WERI-Rb-1 (cell line): ENCODE measurements at regions not wholly inside any gene's neighbourhood (a gene's known extent, or its start where the extent isn't known, plus 50 kb on each side); places are given as distances from the start of the nearest gene placed in this dataset.

ENCODE experiments used
- DNase-seq: peaks from one replicate; pipeline ENCODE4 v3.0.0-alpha.2; 2020
- H3K27ac ChIP-seq: fragments of 250-450 bp; sonication (Bioruptor Pico); 2 replicates; pipeline ENCODE4 v1.5.1; 2020; ENCODE audit warnings: mild to moderate bottlenecking, moderate library complexity
- H3K27me3 ChIP-seq: fragments of 250-450 bp; sonication (Bioruptor Pico); 2 replicates; pipeline ENCODE4 v1.5.1; 2021; ENCODE audit warnings: mild to moderate bottlenecking, low read depth, moderate library complexity; ENCODE audit not compliant: insufficient read depth, severe bottlenecking
- H3K36me3 ChIP-seq: fragments of 250-450 bp; sonication (Bioruptor Pico); 2 replicates; pipeline ENCODE4 v1.5.1; 2020; ENCODE audit warnings: mild to moderate bottlenecking, moderate library complexity
- H3K4me3 ChIP-seq: 2 replicates; pipeline ENCODE4 v1.5.1; 2011; ENCODE audit warnings: low read depth, mild to moderate bottlenecking, control low read depth, low read length
- H3K9me3 ChIP-seq: fragments of 250-450 bp; sonication (Bioruptor Pico); 2 replicates; pipeline ENCODE4 v1.5.1; 2021; ENCODE audit warnings: mild to moderate bottlenecking, moderate library complexity; ENCODE audit not compliant: severe bottlenecking
- TF ChIP-seq, protein P1 (sequence below): IDR thresholded peaks from 2 replicates; pipeline ENCODE4 v1.5.1; 2011; ENCODE audit warnings: low read depth, mild to moderate bottlenecking, control low read depth, inconsistent platforms, low read length

DNA sequence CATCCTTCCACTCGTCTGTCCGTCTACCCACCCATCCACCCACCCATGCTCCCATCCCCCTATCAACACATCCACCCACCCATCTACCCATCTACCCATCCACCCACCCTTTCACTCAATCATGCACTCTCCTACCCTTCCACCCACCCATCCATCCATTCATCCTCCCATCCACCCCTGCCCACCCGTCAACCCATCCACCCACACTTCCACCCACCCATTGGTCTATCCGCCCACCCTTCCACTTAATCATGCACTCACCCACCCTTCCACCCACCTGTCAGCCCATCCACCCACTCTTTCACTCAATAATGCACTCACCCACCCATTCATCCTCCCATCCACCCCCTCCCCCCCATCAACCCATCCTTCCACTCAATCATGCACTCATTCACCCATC is 250.0 kb upstream of the EEF2KMT start:
- H3K9me3 ChIP-seq: no peaks in the 10 kb centered on the region
- no peaks in the 10 kb centered on the region for H3K36me3 ChIP-seq
- DNase-seq: no peak
- H3K27me3 ChIP-seq: no peaks in the 10 kb centered on the region
- TF ChIP-seq, protein P1, sequence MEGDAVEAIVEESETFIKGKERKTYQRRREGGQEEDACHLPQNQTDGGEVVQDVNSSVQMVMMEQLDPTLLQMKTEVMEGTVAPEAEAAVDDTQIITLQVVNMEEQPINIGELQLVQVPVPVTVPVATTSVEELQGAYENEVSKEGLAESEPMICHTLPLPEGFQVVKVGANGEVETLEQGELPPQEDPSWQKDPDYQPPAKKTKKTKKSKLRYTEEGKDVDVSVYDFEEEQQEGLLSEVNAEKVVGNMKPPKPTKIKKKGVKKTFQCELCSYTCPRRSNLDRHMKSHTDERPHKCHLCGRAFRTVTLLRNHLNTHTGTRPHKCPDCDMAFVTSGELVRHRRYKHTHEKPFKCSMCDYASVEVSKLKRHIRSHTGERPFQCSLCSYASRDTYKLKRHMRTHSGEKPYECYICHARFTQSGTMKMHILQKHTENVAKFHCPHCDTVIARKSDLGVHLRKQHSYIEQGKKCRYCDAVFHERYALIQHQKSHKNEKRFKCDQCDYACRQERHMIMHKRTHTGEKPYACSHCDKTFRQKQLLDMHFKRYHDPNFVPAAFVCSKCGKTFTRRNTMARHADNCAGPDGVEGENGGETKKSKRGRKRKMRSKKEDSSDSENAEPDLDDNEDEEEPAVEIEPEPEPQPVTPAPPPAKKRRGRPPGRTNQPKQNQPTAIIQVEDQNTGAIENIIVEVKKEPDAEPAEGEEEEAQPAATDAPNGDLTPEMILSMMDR: no peak
- H3K4me3 ChIP-seq: no peak overlapping the region
- H3K27ac ChIP-seq: no peak overlapping the region

DNA sequence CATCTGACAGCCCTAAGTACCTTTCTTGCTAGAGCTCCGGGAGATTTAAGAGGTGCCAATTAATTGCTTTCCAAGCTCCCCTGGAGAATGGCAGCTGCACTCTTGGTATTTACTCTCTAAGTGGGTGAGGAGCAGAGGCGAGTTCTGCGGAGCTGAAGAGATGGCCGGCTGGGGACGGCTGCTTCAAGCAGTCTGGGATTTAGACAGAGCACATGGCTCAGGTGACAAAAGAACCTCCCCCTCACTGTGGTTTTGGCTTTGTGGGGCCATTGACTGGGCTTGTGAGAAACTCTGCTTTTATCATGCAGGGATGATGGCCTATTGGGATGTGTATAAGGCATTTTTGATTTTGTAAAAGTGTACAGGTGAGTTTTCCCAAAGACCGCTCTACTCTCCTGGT is 239.3 kb upstream of the EEF2KMT start:
- Histone ChIP-seq H3K27ac (no peak overlapping the region), H3K36me3 (no peaks in the 10 kb centered on the region), H3K27me3 (no peaks in the 10 kb centered on the region), H3K4me3 (no peak overlapping the region), H3K9me3 (peaks cover 11% of the 10 kb centered on the region)
- DNase-seq: peak; percentile 48
- TF ChIP-seq, protein P1: no peak

DNA sequence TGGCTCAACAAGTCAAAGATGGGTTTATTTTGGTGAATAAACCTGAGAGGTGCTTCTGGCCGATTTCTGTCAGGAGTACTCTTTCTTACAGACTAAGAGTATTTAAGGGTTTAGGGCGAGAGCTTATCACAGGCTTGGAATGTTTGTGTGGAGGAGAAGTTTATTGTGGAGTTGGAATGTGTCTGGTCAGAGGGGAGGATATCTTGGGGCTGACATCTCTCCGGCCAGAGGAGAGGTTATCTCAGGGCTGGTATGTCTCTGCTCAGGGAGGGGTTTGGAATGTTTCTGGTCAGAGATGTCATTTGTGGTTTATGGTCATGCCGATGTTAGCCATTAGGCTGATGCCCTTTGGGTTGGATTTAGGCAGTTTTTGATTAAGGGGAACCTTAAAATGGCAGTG is 236.4 kb upstream of the EEF2KMT start:
- TF ChIP-seq, protein P1: no peak
- Histone ChIP-seq H3K9me3 (peaks cover 11% of the 10 kb centered on the region), H3K27ac (no peak overlapping the region), H3K36me3 (no peaks in the 10 kb centered on the region), H3K27me3 (no peaks in the 10 kb centered on the region), H3K4me3 (no peak overlapping the region)
- DNase-seq: no peak

DNA sequence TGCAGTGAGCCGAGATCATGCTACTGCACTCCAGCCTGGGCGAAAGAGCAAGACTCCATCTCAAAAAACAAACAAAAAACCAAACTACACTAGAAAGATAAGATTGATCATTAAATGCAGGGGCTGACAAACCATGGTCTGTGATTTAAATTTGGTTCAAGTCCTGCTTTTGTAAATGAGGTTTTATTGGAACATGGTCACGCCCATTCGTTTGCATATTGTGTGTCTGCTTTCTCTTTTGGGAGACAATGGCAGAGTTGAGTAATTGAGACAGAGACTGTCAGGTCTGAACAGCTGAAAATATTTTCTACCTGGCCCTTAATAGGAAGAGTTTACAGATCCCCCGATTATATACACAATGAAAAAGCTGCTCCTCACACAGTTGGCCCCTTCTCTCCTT is 235.5 kb upstream of the EEF2KMT start:
- no peak for DNase-seq
- H3K27me3 ChIP-seq: no peaks in the 10 kb centered on the region
- H3K27ac ChIP-seq: no peak overlapping the region

DNA sequence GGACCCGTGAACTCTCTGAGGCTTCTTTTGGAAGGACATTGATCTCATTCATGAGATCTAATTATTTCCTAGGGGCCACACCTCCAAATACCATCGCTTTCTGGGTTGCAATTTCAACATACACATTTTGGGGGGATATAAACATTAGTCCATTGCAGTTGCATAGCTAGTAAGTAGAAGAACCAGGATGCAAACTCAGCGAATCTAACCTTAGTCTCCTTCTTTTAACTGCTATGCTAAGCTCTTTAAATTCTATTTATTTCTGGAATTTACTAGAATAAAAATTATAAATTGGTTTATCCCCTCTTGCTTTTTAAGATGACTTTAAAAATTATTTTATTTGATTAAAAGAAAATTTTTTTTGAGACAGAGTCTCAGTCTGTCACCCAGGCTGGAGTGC is 232.5 kb upstream of the EEF2KMT start:
- Histone ChIP-seq H3K27ac (no peak overlapping the region), H3K9me3 (peaks cover 5% of the 10 kb centered on the region), H3K4me3 (no peak overlapping the region), H3K27me3 (no peaks in the 10 kb centered on the region), H3K36me3 (no peaks in the 10 kb centered on the region)
- DNase-seq: no peak
- TF ChIP-seq, protein P1: no peak

More for the DNA sequence above, 235.5 kb upstream of the EEF2KMT start:
- TF ChIP-seq, protein P1: no peak
- no peaks in the 10 kb centered on the region for H3K36me3 ChIP-seq
- H3K4me3 ChIP-seq: no peak overlapping the region
- H3K9me3 ChIP-seq: peaks cover 11% of the 10 kb centered on the region

DNA sequence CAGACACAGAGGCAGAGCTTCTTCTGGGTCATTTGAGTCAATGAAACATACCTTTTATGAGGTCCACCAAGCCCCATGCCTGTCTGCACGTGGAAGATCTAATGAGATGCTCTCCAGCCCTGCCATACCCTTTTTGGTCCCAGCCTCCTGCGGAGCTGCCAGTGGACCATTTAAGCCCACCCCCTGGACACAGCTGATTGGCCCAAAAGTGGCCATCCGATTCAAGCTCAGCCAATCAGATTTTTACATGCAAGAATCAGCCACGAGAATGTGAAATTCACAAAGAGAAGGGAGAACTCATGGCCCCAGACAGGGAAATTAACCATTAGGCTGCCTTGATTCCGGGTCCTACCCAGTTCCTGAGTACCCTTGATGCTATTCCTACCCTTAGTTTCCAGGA is 231.0 kb upstream of the EEF2KMT start:
- no peaks in the 10 kb centered on the region for H3K36me3 ChIP-seq
- TF ChIP-seq, protein P1: no peak
- no peak overlapping the region for H3K4me3 ChIP-seq
- no peak overlapping the region for H3K27ac ChIP-seq
- peak; percentile 23 for DNase-seq
- no peaks in the 10 kb centered on the region for H3K27me3 ChIP-seq
- H3K9me3 ChIP-seq: peaks cover under 1% of the 10 kb centered on the region
